ENCODE measurements at regions not wholly inside any gene's neighbourhood (a gene's known extent, or its start where the extent isn't known, plus 50 kb on each side); places are given as distances from the start of the nearest gene placed in this dataset.
"Not testable (repeated sequence)": the region's sequence is repeated elsewhere in the genome, so short reads cannot be mapped to it uniquely, and the experiment has no call there.

DNA sequence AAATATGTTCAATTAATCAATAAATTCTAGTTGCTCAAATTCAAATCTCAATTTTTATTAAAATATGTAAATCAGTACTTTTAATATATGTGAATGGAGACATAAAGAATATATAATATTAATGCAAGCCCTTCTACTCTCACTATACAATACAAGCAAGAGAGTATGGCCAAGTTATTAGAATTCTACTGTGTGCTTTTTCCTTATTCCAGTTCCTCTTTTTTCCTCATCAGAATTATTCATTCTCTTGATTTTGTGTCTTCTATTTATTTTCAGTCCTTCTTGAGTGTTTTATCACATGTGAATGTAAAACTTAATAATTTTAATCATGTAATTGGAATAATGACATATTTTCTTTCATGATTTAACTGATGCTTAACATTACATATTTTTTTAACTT, 276.8 kb downstream of the PCDH20 start:
- DNase-seq (ENCODE audit: low spot score), result no peak

- no peak for DNase-seq (ENCODE audit: low spot score)
These were observed 279.1 kb downstream of the PCDH20 start for GRCh38 chr13:61136515-61136914.

- no peak for DNase-seq (ENCODE audit: low spot score)
These were observed 279.6 kb downstream of the PCDH20 start for GRCh38 chr13:61136093-61136492.

GRCh38 chr13:61135583-61135982, 280.1 kb downstream of the PCDH20 start:
- DNase-seq (ENCODE audit: low spot score), result no peak

DNA sequence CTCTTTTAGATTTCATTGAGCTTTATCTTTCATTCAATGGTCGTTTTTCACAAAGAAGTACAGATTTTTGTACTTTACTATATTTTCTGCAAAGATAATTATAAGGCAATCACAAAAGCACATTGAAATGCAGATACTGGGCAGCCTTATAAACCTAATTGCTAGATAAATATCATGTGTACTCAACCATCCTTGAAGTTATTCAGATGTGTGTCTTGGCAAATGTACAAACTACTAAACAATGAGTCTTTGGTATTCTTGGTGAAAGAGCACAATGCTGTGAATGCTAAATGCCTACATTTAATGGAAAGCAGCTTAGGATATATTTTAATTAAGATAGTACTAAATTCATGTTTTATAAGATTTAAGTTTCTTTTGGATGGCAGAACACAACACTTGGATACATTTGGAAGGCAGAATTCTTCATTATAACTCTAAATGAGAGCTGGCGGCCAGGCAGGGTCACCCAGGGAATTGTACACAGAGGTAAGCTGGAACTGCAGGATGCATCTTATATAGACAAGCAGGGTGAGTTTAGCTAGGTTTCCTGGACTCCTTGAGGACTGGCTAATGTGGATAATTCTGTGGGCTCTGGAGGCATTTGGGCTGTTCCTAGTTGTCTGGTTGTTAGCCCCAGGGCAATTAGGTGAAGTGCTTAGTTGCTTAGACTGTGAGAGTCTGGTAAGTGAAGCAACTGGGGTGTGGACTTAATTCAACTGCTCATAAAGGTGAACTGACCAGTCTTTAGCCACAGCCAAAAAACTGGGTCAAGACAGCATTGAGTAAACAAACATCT, 286.6 kb downstream of the PCDH20 start:
- DNase-seq (ENCODE audit: low spot score), result no peak

DNA sequence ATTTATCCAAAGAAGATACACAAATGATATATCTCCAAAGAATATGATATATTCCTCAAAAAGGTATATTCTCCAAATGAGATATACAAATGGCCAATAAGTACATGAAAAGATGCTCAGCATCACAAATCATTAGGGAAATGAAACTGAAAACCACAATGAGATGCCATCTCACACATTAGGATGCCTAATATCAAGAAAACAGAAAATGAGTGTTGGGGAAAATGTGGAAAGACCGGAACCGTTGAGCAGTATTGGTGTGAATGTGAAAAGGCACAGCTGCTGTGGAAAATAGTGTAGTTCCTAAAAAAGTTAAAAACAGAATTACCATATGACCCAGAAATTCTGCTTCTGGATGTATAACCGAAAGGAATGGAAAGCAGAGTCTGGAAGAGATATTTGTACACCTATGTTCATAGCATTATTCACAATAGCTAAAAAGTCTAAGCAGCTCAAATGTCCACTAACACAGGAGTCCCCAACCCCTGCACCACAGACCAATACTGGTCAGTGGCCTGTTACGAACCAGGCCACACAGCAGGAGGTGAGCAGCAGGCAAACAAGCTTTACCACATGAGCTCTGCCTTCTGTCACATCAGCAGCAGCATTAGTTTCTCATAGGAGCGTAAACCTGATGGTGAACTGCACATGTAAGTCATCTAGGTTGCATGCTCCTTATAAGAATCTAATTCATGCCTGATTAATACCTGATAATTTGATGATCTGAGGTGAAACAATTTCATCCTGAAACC, 291.9 kb downstream of the PCDH20 start:
- DNase-seq (ENCODE audit: low spot score), result no peak

- no peak for DNase-seq (ENCODE audit: low spot score)
These were observed 302.4 kb downstream of the PCDH20 start for GRCh38 chr13:61113140-61113658.

GRCh38 chr13:61111529-61111928, 304.1 kb downstream of the PCDH20 start:
- DNase-seq (ENCODE audit: low spot score), result no peak

DNA sequence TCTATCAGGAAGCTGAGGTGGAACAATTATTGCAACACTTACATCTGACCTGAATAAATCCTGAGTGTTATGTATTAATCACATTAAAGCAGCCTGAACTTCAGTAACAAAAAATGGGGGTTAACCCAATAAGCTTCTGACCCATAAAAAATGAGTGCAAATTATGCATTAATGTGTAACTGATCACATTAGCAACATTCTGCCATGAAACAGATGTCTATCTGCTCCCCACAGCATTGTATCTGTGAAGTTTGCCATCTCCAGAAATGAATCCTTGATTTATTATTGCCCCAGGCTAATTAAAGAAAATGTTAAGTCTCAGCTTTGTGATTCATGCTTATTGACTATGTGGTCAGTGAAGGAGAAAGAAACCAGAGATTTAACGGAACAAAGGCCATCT, 304.9 kb downstream of the PCDH20 start:
- DNase-seq (ENCODE audit: low spot score), result no peak

DNA sequence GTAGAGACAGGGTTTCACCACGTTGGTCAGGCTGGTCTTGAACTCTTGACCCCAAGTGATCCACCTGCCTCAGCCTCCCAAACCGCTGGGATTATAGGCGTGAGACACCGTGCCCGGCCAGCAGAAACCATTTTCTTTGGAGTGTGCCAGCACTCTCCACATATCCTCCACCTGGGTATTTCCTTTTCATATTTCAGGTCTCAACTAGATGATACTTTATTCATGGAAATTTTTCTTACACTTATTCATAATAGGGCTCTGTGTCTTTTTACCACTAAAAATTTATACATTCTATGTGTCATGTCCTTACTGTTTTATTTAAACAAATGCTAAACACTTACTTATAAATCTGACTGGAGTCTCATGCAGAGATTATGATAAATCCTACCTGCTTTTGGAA, 305.9 kb downstream of the PCDH20 start:
- DNase-seq (ENCODE audit: low spot score), result no peak

- no peak for DNase-seq (ENCODE audit: low spot score)
These were observed 307.7 kb downstream of the PCDH20 start for GRCh38 chr13:61107989-61108388.

- no peak for DNase-seq (ENCODE audit: low spot score)
These were observed 319.8 kb downstream of the PCDH20 start for GRCh38 chr13:61095885-61096284.

DNA sequence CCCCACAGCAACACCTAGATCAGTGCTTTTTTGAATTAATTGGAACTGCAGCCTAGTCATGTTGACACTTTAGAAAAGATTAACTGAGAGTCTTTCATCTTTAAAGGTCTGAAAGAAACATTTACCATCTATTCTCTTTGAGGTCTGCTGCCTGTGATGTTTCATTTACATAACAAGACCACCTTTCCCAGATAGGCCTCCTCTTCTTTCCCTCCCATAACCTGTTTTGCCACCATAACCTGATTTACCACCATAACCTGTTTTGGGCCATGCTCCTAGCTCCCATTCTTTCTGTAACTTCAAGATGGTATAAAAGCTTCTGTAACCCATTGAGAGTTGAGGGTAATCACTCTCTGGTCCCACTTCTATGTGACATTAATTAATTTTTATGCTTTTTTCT, 320.8 kb downstream of the PCDH20 start:
- no peak for DNase-seq (ENCODE audit: low spot score)

DNA sequence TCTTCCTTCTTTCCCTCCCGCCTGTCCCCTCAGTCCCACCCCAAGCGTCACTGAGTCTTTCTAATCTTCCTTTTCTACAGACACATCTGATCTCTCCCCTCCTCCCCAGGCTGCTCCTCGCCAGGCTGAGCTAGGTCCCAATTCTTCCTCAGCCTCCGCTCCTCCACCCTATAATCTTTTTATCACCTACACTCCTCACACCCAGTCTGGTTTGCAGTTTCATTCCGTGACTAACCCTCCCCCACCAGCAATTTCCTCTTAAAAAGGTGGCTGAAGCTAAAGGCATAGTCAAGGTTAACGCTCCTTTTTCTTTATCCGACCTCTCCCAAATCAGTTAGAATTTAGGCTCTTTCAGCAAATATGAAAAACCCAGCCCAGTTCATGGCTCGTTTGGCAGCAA, 325.8 kb downstream of the PCDH20 start:
- DNase-seq (ENCODE audit: low spot score), result not testable (repeated sequence)

- no peak for DNase-seq (ENCODE audit: low spot score)
These were observed 329.6 kb downstream of the PCDH20 start for GRCh38 chr13:61086087-61086486.

- no peak for DNase-seq (ENCODE audit: low spot score)
These were observed 330.7 kb downstream of the PCDH20 start for GRCh38 chr13:61084988-61085387.

- DNase-seq (ENCODE audit: low spot score), result no peak
These were observed 336.5 kb downstream of the PCDH20 start for GRCh38 chr13:61078976-61079770.

DNA sequence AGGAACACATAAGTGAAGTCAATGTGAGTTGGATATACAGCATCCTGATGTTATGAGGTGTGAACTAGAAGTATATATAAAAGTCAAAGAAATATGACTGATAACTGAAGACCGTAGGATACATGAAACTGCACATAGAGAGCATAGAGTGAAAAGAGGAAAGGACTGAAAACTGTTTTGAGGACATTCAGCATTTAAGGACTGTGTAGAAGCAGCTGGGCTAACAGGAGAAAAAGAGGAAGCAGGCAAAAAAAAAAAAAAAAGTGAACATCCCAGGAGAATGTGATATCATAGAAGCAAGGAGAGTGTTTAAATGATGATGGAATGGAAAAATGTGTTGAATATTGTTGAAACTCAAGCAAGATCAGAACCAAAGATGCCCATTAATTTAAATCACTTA, 363.5 kb downstream of the PCDH20 start:
- DNase-seq (ENCODE audit: low spot score), result no peak

- DNase-seq (ENCODE audit: low spot score), result no peak
These were observed 370.4 kb downstream of the PCDH20 start for GRCh38 chr13:61045251-61045650.

DNA sequence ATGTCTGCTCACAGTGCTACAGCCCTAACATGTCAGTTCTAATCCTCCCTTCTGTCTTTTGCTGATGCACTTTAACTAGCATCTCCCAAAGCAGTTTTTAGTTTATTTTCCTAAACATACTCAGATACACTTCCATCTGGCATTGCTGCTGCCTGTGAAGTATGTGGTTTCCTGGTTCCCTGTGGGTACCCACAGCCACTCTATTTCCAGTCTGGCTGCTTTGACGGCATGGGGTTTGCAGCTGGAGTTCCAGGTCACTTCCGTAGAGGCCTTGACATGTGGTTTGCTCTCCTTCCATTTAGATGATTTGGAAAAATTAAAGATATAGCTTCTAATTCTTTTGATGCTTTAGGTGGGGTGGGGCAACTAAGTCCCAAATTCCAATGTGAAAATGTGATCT, 375.5 kb downstream of the PCDH20 start:
- no peak for DNase-seq (ENCODE audit: low spot score)

GRCh38 chr13:61039302-61039701, 376.3 kb downstream of the PCDH20 start:
- DNase-seq (ENCODE audit: low spot score), result no peak

DNA sequence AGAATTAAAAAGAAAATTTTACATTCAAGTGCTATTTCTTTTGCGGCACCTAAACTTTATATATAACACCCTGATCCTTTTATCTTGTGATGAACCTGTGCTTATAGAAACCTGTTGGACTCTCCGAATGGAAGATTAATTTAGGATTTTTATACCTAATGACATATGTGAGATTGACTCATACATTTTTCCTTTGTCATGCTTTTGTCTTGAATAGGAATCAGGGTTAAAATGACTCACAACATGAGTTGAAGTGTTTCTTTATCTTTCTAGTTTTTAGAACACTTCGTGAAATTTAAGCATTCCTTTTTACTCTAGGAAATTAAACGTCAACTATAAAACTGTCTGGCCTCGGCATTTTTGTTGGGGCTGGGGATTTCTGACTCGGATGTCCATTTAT, 378.9 kb downstream of the PCDH20 start:
- DNase-seq (ENCODE audit: low spot score), result no peak

DNA sequence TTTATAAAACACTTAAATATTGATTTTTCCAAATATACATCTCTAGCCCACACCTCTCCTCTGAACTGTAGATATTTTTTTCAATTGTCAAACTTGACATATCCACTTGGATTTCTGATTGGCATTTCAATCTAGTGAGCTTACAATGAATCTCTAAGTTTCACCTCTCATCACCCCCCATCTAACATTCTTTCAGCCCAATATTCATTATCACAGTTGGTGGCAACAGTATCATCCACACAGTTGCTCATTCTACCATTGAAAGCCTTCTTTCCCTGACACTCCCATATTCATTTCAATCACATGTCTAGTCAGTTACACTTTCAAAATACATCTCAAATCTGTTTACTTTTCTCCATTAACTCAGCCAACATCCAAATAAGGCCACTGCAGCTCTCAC, 385.2 kb downstream of the PCDH20 start:
- no peak for DNase-seq (ENCODE audit: low spot score)

Measured in ecto neural progenitor cell (in vitro differentiated cells).